Natural killer cell (primary cell): ENCODE measurements at regions not wholly inside any gene's neighbourhood (a gene's known extent, or its start where the extent isn't known, plus 50 kb on each side); places are given as distances from the start of the nearest gene placed in this dataset.

Experiments
- ATAC-seq, 3 donors: fragments of 150-1000 bp in 2 of 3; fragments of 200-7000 bp in 1 of 3; cut with Tn5 transposase; 1 replicate in 1 of 3; 2 replicates in 2 of 3; pipeline ENCODE4 v1.10.0; 2021; ENCODE audit warnings: mild to moderate bottlenecking in 2 of 3, moderate library complexity in 2 of 3
- DNase-seq, 2 donors: peaks; one replicate each; pipeline versions ENCODE4 v3.0.0 to v3.0.0-alpha.2; 2013 to 2021; ENCODE audit warnings: mixed read lengths in 1 of 2
- H3K27ac ChIP-seq: one replicate; pipeline ENCODE4 v1.5.1; 2013; ENCODE audit warnings: mild to moderate bottlenecking, low read length
- H3K27me3 ChIP-seq: one replicate; pipeline ENCODE4 v1.6.1; 2013; ENCODE audit warnings: low read length; ENCODE audit not compliant: control insufficient read depth, insufficient read depth
- H3K36me3 ChIP-seq: one replicate; pipeline ENCODE4 v1.6.1; 2013; ENCODE audit warnings: low read length; ENCODE audit not compliant: control insufficient read depth, insufficient read depth
- H3K4me1 ChIP-seq: one replicate; pipeline ENCODE4 v1.6.1; 2013; ENCODE audit warnings: low read length; ENCODE audit not compliant: control insufficient read depth, insufficient read depth
- H3K4me3 ChIP-seq: one replicate; pipeline ENCODE4 v1.5.1; 2013; ENCODE audit warnings: low read length
- H3K9me3 ChIP-seq: one replicate; pipeline ENCODE4 v1.6.1; 2013; ENCODE audit warnings: low read length; ENCODE audit not compliant: control insufficient read depth, insufficient read depth
- H3K27ac Mint-ChIP-seq, 2 donors: one replicate each; pipeline ENCODE4 v1.8.0; 2022; ENCODE audit warnings: mild to moderate bottlenecking in 2 of 2, mixed read lengths in 2 of 2, moderate library complexity in 1 of 2
- H3K27me3 Mint-ChIP-seq, 2 donors: one replicate each; pipeline ENCODE4 v1.8.0; 2022; ENCODE audit warnings: low read depth in 2 of 2, mixed read lengths in 2 of 2
- H3K36me3 Mint-ChIP-seq: one replicate; pipeline ENCODE4 v1.8.0; 2022; ENCODE audit warnings: mixed read lengths
- H3K4me1 Mint-ChIP-seq, 2 donors: one replicate each; pipeline ENCODE4 v1.8.0; 2022; ENCODE audit warnings: mixed read lengths in 2 of 2
- H3K4me3 Mint-ChIP-seq: one replicate; pipeline ENCODE4 v1.8.0; 2022; ENCODE audit warnings: mild to moderate bottlenecking, moderate library complexity, mixed read lengths
- H3K9me3 Mint-ChIP-seq, 2 donors: one replicate each; pipeline ENCODE4 v1.8.0; 2022; ENCODE audit warnings: mixed read lengths in 2 of 2
- CTCF ChIP-seq: fragments of 200-600 bp; IDR thresholded peaks from one replicate; pipeline ENCODE4 v1.8.0; 2022; ENCODE audit warnings: antibody characterized with exemption
- WGBS: methylation state at CpG from one replicate; pipeline ENCODE4 v1.1.7; 2013; ENCODE audit warnings: missing lambda C conversion rate; ENCODE audit not compliant: insufficient coverage; 5-methylcytosine and 5-hydroxymethylcytosine counted together
- intact Hi-C: fragments of 100-400 bp; cut with micrococcal nuclease; formaldehyde crosslinking; loops from one replicate; pipeline ENCODE4 v1.14.2; 2022

- intact Hi-C loops, result no loop called here
- WGBS, result 85% methylated on average over 2 of the region's 4 CpGs
- Mint-ChIP-seq H3K36me3 (no peaks in the 10 kb centered on the region), H3K4me3 (no peak overlapping the region), H3K27me3 (no peaks in the 10 kb centered on the region), H3K9me3 (no peaks in the 10 kb centered on the region), H3K4me1 (no peaks in the 10 kb centered on the region), H3K27ac (no peak overlapping the region)
- Histone ChIP-seq H3K27ac (no peak overlapping the region), H3K4me1 (no peaks in the 10 kb centered on the region), H3K4me3 (no peak overlapping the region), H3K9me3 (no peaks in the 10 kb centered on the region), H3K36me3 (no peaks in the 10 kb centered on the region), H3K27me3 (no peaks in the 10 kb centered on the region)
- ATAC-seq (no peak), DNase-seq (no peak)
- TF ChIP-seq CTCF, result no peak
These were observed 386.4 kb downstream of the BCL11A start for GRCh38 chr2:60167089-60167488.

- intact Hi-C loops, result no loop called here
- Histone ChIP-seq H3K9me3 (no peaks in the 10 kb centered on the region), H3K4me3 (no peak overlapping the region), H3K4me1 (no peaks in the 10 kb centered on the region), H3K36me3 (no peaks in the 10 kb centered on the region), H3K27ac (no peak overlapping the region), H3K27me3 (no peaks in the 10 kb centered on the region)
- WGBS, result 91% methylated on average over 4 of the region's 7 CpGs
- no peak overlapping the region for H3K27ac Mint-ChIP-seq
- no peaks in the 10 kb centered on the region for H3K4me1 Mint-ChIP-seq
- no peak for DNase-seq
- no peaks in the 10 kb centered on the region for H3K36me3 Mint-ChIP-seq
- no peak for TF ChIP-seq CTCF
- peak in 1 of 3 donors; percentile 25 for ATAC-seq
- H3K4me3 Mint-ChIP-seq, result no peak overlapping the region
- no peaks in the 10 kb centered on the region for H3K27me3 Mint-ChIP-seq
- H3K9me3 Mint-ChIP-seq, result no peaks in the 10 kb centered on the region
These were observed 389.8 kb downstream of the BCL11A start for GRCh38 chr2:60163691-60164090.

DNA sequence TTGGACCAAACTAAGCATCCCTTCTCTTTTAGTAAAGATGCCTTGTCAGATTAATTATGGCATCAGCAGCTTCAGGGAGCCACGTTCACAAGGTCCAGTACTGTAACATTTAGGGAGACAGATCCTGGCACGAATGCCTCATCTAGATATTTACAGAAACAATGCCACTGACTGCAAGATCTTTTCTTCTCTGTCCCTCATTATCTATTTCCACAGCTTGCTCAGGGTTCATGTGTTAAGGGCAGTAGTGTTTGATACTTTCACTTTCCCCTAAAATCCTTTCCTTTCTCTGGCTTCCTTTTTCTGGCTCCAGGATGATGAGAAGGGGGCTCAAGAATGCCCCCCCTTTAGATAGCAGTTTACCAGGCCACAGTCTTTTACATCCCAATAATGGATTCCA lies 393.9 kb downstream of the BCL11A start:
- H3K27ac Mint-ChIP-seq, result no peak overlapping the region
- H3K36me3 Mint-ChIP-seq, result no peaks in the 10 kb centered on the region
- no peak overlapping the region for H3K4me3 Mint-ChIP-seq
- H3K27me3 ChIP-seq, result no peaks in the 10 kb centered on the region
- no peaks in the 10 kb centered on the region for H3K4me1 ChIP-seq
- TF ChIP-seq CTCF, result no peak
- no peaks in the 10 kb centered on the region for H3K4me1 Mint-ChIP-seq
- 24% methylated on average over 2 of the region's 2 CpGs for WGBS
- DNase-seq (no peak), ATAC-seq (no peak)
- H3K27ac ChIP-seq, result no peak overlapping the region
- no peaks in the 10 kb centered on the region for H3K9me3 ChIP-seq
- intact Hi-C loops, result no loop called here
- no peaks in the 10 kb centered on the region for H3K9me3 Mint-ChIP-seq
- H3K27me3 Mint-ChIP-seq, result no peaks in the 10 kb centered on the region
- no peak overlapping the region for H3K4me3 ChIP-seq
- no peaks in the 10 kb centered on the region for H3K36me3 ChIP-seq

DNA sequence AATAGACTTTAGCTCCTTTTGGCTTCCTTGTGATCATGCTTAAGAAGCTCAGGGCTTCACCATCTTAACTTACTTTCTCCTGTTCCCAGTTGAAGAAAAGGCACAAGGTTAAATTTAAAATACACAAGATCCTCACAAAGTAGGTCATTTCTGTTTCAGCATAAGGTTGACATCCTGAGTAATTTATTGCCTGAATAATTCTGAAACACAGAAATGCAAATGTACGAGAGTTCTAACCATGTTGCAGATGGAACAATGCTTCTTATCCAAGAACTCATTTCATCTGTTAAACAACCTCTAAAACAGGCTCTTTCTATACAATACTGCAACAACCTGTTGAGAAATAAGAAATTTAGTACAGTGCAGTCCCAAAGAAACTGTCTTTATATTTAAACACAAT lies 395.2 kb downstream of the BCL11A start:
- Histone ChIP-seq H3K4me3 (no peak overlapping the region), H3K27ac (no peak overlapping the region), H3K9me3 (no peaks in the 10 kb centered on the region), H3K36me3 (no peaks in the 10 kb centered on the region), H3K27me3 (no peaks in the 10 kb centered on the region), H3K4me1 (no peaks in the 10 kb centered on the region)
- H3K4me3 Mint-ChIP-seq, result no peak overlapping the region
- DNase-seq (no peak), ATAC-seq (no peak)
- TF ChIP-seq CTCF, result no peak
- no peaks in the 10 kb centered on the region for H3K4me1 Mint-ChIP-seq
- H3K27ac Mint-ChIP-seq, result no peak overlapping the region
- no peaks in the 10 kb centered on the region for H3K27me3 Mint-ChIP-seq
- no peaks in the 10 kb centered on the region for H3K36me3 Mint-ChIP-seq
- intact Hi-C loops, result no loop called here
- no peaks in the 10 kb centered on the region for H3K9me3 Mint-ChIP-seq
- 67% methylated on average over 1 of the region's 1 CpG for WGBS
